ENCODE measurements at regions not wholly inside any gene's neighbourhood (a gene's known extent, or its start where the extent isn't known, plus 50 kb on each side); places are given as distances from the start of the nearest gene placed in this dataset.

DNA sequence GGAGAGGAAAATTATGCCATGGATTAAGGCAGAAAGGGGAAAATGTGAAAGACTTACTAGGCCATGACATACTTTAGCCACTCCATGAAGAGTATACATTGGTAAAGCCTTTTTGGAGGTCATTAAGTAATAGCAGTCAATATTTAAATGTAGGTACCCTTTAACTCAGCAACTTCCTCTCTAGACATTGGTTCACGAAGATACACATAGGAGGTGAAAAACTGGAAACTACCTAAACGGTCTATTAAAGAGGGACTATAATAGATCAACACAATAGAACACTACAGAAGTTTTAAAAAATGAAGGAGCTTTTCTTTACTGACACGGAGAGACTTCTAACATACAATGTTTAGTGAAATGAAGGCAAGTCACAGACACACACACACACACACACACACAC is 68.2 kb upstream of the BMAL1 start:
- no peaks in the 10 kb centered on the region for H3K4me1 ChIP-seq
- no peaks in the 10 kb centered on the region for H3K36me3 ChIP-seq
- no peak overlapping the region for H3K27ac ChIP-seq
- no peak for TF ChIP-seq CTCF (IDR thresholded peaks at IDR 0.05)
- H3K4me3 ChIP-seq = no peak overlapping the region
- intact Hi-C loops (cut with DNase I) = no loop called here
- H3K27me3 ChIP-seq = no peaks in the 10 kb centered on the region
- DNase-seq (ENCODE audit: low spot score in 2 of 2) = no peak
- H3K9me3 ChIP-seq = no peaks in the 10 kb centered on the region

DNA sequence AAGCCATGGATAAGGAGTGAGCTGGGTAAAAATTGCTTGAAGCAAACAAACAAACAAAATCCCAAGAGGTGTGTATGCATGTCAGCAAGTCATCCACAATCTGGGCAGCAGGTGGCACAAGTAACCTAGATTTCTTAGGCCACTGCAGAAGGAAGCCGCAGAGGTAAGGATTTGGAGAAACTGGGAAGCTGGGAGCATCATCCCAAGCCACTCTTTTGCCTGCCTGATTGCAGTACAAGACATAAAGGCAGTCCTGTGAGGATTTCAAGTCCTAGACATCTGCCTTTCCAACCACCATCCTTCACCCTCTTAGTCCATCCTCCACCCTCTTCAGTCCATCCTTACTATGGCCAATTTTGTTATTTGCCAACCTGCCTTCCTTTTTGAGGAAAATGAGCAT is 67.2 kb upstream of the BMAL1 start:
- TF ChIP-seq CTCF (IDR thresholded peaks at IDR 0.05) = peak; percentile 49 to 67 (median 55)
- Histone ChIP-seq H3K4me1 (no peaks in the 10 kb centered on the region), H3K27ac (no peak overlapping the region), H3K27me3 (no peaks in the 10 kb centered on the region), H3K4me3 (no peak overlapping the region), H3K9me3 (no peaks in the 10 kb centered on the region), H3K36me3 (no peaks in the 10 kb centered on the region)
- DNase-seq (ENCODE audit: low spot score in 2 of 2) = peak in 1 of 2 donors; percentile 72
- intact Hi-C loops (cut with DNase I) = loop anchor here (1.0 to 10.0 kb wide), 3 partner anchors 124 to 254 kb away; partner anchors contain the start of gene BTBD10

GRCh38 chr11:13214276-13214675 is 63.3 kb upstream of the BMAL1 start:
- Histone ChIP-seq H3K27ac (no peak overlapping the region), H3K4me3 (no peak overlapping the region), H3K27me3 (no peaks in the 10 kb centered on the region), H3K9me3 (no peaks in the 10 kb centered on the region), H3K4me1 (no peaks in the 10 kb centered on the region), H3K36me3 (no peaks in the 10 kb centered on the region)
- DNase-seq (ENCODE audit: low spot score in 2 of 2) = no peak
- no peak for TF ChIP-seq CTCF (IDR thresholded peaks at IDR 0.05)
- intact Hi-C loops (cut with DNase I) = loop anchor here (10.0 kb wide), 1 partner anchor 251 kb away; the partner anchor contains the start of gene BTBD10

DNA sequence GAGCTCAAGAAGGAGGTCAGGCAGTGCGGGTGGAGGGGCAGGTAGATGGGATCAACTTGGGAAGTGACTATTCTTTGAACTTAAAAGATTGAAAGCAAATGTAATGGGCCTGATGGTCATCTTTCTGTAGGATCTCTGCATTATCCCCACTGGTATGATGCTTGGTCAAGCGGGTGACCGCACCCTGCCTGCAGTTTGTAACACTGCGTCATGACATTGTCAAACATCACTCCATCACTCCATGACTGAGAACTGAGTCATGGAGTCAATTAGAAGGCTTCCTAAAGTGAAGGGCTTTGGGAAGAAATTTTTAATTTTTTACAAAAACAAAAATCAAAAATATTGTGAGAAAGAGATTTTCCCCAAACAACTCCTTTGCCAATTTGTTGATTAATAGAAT is 62.4 kb upstream of the BMAL1 start:
- intact Hi-C loops (cut with DNase I) = loop anchor here (10.0 kb wide), 1 partner anchor 250 kb away; the partner anchor contains the start of gene BTBD10

DNA sequence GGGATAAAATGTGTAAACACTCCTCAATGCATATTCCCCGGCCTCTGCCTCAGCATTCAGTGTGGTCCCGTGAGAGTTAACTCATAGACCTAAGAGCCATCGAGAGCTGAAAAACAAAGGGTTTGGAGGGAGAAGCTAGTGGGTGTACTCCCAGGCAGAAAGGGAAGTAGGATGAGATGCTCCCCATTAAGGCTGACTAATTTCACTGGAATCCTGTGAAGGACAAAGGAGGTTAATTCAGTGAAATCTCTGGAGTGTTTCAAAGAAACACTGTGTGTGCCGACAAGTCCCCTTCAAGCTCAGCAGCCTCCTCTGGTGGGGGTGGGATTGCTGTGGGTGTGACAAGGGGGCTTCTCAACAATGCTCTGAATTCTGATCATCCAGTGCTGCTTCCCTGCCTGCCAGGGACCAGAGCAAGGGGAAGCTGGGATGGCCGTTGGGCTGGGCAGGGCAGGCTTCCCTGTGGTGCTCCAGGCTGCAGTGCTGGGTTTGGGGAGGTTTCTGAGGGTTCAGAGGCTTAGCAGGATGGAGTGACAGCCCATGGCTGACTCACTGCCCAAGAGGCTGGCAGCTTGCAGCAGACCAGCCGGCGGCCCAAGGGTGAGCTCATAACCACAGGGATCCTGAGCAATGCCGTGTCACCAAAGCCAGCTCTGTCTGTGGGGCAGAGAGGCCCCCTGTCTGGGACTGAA is 61.4 kb upstream of the BMAL1 start:
- Histone ChIP-seq H3K36me3 (no peaks in the 10 kb centered on the region), H3K4me3 (no peak overlapping the region), H3K27me3 (no peaks in the 10 kb centered on the region), H3K9me3 (no peaks in the 10 kb centered on the region), H3K27ac (no peak overlapping the region), H3K4me1 (no peaks in the 10 kb centered on the region)
- intact Hi-C loops (cut with DNase I) = loop anchor here (10.0 kb wide), 1 partner anchor 249 kb away; the partner anchor contains the start of gene BTBD10
- peak in 1 of 2 donors; percentile 71 for DNase-seq (ENCODE audit: low spot score in 2 of 2)
- TF ChIP-seq CTCF (IDR thresholded peaks at IDR 0.05) = no peak

More for the DNA sequence above, 62.4 kb upstream of the BMAL1 start:
- Histone ChIP-seq H3K27me3 (no peaks in the 10 kb centered on the region), H3K9me3 (no peaks in the 10 kb centered on the region), H3K4me1 (no peaks in the 10 kb centered on the region), H3K27ac (no peak overlapping the region), H3K4me3 (no peak overlapping the region), H3K36me3 (no peaks in the 10 kb centered on the region)
- DNase-seq (ENCODE audit: low spot score in 2 of 2) = no peak
- TF ChIP-seq CTCF (IDR thresholded peaks at IDR 0.05) = no peak
